ENCODE measurements at regions not wholly inside any gene's neighbourhood (a gene's known extent, or its start where the extent isn't known, plus 50 kb on each side); places are given as distances from the start of the nearest gene placed in this dataset.

DNA sequence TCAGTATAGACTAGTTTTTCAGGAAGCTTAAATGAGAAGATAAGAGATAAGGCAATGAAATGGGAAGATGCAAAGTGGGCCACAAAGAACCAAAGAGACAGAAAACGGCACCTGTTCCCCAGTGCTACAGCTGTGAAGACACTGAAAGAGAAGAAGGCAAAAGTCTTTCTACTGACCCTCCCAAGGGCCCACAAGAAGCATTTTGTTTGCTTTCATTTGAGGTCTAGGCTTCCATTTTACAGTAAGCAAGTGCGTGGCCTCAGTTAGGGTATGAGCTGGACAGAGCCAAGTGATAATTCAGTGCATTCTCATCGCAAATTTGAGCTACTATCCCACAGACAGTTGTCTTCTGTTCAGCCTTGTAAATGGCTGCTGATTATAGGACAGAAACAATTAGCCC is 53.4 kb upstream of the STK17B start:
- DNase-seq = no peak

DNA sequence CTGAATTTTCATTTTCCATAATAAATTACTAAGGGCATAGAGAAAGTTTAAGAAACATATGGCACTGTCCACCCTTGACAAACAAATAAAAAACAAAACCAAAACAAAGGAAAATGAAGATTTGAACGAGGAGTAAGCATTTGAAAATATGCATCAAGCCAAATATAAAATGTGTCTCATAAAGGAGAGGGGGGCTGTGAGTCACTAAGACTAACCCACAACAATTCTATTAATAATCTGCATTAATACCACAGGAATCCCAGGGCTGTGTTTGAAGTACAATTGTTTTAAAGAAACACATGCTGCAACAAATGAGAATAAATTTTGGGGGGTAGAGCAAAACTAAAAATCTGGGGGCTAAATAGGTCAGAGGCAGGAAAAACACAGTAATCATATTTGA is 53.8 kb upstream of the STK17B start:
- no peak for DNase-seq

- no peak for DNase-seq
Observed at GRCh38 chr2:196226058-196226706, 54.8 kb upstream of the STK17B start.

GRCh38 chr2:196226707-196227065 is 55.3 kb upstream of the STK17B start:
- DNase-seq = no peak

GRCh38 chr2:196229013-196229412 is 57.6 kb upstream of the STK17B start:
- DNase-seq = no peak

DNA sequence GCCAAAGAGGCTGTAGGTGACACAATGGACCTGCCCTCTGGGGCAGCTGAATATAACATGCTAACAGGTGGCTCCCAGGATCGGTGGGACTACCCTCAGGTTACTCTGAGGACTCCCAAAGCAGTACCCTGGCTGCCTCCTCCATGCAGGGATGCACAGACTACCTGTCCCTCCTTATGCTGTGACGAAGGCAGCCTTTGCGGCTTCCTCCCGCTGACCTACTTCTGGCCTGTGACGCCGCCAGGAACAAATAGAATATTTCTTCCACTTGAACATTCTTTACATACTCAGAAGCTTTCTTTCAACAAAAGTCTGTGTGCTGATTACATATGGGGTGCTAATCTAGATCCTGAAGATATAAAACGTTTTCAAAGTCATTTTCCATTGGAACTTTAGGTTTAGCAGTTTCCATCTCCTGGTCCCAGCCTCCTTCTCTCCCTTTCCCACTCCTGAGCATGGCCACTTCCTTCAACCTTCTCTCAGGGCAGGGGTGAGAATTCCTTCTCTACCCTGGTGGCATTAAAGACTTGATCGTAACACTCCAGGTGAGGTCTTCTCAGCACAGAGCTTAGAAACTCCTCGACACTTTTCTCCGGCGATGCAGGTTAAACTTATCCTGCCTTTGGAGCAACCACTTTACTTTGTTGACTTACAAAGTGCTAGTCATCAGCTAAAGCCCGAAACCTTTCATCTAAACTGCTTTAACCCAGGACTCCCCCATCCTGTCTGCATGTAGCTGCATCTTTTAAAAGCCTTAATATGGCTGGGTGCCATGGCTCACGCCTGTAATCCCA is 58.9 kb upstream of the STK17B start:
- DNase-seq = no peak

GRCh38 chr2:196233021-196233804 is 61.8 kb upstream of the STK17B start:
- DNase-seq = no peak

DNA sequence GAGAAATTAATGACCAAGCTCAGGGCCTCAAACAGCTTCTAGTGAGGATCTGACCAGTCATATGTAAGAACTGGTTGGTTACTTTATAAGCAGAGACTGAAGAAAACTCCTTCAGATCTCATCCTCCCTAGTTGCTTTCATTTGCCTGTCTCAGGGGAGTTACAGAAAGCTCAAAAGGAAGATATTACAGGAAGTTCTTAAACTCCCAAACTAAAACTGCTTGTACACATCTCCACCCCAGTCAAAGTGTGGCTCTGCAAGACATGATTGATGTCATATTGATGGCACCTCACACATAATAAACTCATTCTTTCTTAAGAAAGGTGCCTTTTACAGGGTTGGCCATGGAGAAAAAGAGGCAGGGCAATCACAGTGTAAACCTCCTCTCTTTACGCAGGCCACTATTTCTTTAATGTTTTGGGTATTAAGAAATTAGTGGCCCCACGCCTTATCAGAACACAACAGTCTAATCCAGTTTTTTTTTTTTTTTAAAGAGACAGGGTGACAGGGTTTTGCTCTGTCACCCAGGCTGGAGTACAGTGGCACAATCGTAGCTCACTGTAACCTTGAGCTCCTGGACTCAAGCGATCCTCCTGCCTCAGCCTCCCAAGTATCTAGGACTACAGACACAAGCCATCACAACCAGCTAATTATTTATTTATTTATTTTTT is 62.6 kb upstream of the STK17B start:
- DNase-seq = no peak

DNA sequence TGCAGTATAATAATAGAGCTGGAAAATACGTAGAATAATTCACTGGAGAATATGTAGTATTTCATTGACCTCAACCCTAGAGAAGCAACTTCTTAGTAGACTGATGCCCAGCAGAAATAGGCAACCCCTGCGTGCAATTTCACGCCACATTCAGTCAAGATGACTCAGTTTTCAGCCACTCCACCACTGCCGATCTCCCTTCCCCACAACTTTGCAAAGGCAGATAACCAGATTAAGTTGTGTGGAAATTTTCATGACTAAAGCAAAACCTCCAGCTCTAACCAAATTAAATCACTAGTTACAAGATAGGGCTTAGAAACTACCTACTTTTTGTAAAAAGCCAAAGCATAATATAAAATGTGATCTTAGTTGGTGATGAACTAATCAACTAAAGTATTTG is 63.3 kb upstream of the STK17B start:
- DNase-seq = no peak

DNA sequence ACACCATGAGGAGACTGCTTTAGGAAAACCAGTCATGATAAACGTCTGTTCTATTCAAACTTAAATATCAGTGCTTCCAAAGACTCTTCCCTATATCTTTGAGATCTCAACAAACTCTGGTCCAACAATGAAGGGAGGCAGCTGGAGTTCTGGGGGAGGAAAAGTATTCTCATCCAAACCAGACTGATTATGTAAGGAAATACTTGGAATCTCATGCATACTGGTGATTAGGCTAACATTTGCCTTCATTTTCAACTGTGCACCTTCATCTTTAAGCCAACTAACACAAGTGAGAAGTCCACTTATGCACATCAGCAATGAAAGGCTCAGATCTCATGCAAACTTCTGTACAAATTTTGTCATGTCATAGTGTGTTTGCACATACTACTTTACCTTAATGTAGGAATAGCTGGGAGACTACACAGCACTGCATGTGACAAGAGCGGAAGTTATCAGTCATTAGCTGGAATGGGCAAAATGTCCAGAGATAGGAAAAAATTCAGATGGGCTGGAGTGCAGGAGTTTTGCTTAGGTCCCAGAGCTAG is 67.5 kb upstream of the STK17B start:
- no peak for DNase-seq

DNA sequence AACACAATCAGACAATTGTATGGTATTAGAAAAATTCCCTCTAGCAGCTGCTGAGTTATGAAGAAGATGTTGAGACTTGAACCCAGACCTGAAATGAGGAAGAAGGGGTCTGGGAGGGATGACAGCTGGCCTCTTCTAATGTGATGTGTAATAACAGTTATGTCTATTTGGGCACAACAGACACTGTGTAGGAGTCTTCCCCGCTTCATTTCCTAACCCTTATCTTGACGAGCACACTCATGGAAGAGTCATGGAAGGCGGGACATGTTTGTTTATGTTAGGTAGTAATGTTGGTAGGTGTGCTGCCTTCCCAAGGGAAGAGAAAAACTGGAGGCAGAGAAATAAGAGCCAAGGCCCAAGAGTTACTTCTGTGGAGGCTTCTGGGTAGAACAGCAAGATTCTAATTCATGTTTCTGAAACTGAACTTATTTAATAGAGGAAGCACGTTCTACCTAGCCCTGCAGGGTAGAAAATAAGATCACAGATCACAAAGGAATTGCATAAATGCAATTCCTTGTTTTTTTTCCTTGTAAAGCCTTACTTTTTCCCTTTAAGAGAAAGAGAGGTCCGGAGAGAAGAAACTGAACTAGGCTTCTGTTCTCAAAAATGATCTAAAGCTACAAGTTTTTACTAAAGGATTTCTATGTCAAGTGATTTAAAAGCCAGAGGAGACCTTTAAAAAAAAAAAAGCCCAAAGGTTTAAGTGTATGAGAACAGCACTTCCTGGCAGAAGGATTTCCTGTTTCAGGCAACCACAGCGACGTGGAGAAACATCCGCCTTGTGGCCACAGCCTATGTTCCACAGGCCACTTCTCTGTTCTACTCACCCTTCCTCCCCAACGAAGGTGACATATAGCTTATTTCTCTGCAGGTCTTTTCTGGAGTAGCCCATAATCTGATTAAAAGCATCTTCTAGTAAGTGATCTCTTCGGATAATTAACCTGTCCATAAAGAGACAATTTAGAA is 68.5 kb upstream of the STK17B start:
- DNase-seq = peak in 14 of 51 donors; percentile 1 to 26 (median 7)

DNA sequence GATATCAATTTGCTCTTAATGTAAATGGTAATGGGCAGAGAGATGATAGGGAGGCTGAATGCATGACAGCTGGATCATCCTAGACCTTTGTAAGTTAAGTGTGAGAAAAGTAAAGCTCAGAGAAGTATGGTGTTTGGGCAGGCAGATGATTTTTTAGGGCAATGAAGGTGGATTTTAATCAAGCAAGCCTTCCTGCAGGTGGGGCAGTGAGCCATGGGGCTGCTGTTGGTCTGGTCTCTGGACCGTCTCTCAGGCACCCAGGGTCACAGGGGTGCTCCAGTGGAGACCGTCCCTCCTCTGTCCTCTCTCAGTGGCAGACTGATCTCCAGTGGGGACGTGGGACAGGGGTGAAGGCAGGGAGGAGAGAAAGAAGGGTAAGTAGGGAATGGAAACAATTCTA is 69.8 kb upstream of the STK17B start:
- no peak for DNase-seq

DNA sequence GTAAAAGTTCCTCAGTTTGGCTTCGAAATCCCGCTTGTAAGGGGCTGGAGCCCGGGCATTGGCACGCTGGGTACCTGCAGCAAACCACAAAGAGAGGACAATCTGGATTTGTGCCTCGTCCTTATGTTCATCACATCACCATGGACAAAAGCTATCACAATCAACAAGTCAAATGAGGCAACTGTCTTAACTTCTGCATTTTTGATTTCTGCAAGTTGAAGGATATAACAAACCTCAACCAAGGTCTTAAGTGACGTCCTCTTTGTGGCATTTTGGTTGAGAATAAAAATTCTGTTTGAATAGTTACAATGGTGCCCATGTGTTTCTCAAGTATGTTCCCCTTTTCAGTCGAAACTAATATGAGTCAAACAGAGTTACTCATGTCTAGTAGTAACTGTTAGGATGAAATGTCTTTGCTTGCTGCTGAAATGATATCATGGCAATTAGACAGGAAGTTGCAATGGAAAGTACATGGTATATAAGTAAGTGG is 70.8 kb upstream of the STK17B start:
- DNase-seq = no peak

DNA sequence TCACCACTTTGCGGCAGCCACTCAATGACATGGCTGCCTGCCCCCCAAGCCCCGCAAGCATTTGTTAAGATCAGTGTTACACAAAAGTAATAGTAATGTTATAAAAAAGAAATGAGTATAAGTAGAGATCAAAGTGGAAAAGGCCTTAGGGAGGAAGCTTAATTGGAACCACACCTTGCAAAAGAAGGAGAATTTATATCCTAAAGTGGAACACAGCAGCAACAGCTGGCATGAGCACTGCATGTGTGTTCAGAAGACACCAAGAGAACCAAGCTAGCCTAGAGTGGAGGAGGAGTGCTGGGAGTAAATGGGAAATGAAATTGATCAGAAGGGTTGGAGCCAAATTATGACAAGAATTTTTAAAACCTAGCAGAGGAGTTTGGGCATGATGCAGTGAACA is 73.1 kb upstream of the STK17B start:
- DNase-seq = no peak

GRCh38 chr2:196244966-196245365 is 73.6 kb upstream of the STK17B start:
- no peak for DNase-seq

DNA sequence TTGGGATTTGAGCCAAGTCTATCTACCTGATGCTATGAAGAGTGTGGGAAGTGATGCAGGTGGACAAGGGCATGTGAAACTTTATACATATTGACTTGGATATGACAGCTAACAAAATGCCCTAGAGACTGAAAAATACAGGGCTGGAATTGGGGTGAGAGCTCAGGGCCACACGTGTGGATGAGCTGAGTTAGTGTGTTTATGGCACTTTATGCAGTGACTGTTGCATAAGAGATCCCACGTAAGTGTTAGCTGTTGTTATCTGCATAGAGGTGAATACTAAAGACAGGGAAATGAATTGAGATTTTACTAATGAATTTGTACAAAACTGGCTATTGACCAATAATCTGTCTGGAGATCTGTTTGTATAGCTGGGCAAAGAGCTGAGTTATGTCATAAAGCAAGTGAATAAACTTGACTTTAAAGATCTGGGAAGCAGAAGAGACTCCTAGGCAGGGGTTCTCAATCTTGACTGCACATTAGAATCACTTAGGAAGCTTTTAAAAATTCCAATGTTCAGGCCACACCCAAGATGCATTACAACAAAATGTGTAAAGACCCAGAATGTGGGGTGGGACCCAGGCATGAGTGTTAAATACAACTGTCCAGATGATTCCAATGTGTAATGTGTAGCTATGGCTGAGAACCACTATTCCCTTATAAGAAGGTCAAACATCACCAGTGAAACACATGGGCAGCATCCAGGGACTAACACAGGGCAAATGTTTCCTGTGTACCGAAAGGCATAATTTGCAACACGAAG is 74.2 kb upstream of the STK17B start:
- DNase-seq = no peak

DNA sequence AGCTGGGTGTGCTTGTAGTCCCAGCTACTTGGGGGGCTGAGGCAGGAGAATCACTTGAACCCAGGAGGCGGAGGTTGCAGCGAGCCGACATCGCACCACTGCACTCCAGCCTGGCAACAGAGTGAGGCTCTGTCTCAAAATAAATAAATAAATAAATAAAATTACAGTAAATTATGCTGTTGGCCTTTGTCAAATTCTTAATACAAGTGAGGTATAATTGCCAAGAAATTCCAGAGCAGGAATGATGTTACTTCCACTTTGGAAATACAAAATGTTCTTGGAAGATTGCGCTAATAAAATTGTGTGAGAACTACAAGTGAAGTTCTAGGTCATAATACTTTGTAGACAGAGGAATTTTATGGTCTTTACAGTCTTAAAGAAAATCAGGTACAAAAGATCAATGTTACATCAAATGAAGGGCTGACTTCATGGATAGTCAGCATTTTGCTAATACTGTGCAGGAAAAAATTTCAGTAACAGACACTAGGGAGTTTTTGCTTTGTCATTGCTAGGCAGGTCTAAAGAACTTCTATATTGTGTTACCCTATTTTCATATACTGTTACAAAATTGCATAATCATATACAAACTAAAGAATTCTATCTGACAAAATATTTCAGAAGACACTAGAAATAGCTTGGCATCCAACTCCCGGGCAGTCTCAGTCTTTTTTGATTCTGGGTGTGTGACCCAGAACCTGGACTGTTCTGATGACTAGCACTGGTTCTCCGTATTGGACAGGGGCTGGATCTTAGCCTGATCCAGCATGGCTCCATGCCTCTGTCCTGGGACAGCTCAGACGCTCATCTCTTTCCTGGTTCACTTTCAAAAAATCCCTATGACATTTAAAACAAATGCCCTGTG is 76.0 kb upstream of the STK17B start:
- DNase-seq = no peak

DNA sequence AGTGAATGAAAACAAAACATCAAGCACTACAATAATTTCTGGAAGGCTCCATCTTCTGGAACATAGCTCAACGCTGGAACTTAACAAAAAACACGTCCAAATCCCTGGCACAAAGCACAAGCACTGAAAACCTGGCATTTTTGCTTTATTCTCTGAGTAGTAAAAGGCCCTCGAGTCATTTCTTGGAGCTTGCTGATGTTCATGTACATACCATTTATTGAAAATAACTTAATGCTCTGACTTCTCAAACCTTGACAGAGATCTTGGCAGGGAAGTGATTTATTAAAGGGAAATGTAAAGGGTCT is 76.5 kb upstream of the STK17B start:
- no peak for DNase-seq

Measured in hypothalamus (tissue), 51 donors.